ENCODE measurements at regions not wholly inside any gene's neighbourhood (a gene's known extent, or its start where the extent isn't known, plus 50 kb on each side); places are given as distances from the start of the nearest gene placed in this dataset.

DNA sequence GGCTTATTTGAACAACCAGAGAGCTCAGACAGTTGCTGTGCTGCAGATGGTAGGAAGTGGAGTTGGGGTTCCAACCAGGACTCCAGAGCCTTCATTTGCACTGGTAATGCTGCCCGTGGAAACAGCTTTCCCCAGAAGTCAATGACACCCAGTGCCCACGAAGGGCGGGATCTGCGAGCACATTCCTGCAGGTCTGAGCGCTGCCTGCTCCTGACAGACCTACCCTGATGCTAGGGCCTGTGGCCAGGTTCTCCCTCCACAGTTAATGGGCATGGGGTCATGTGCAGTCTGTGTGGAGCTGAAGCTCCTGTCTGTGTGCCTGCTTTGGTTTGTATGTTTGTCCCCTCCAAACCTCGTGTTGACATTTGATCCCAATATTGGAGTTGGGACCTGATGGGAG is 299.0 kb upstream of the HS6ST1 start:
- ChIA-PET CTCF (no interaction called here), POLR2A (interaction anchor here (0.6 kb wide), 1 partner anchor 1769 kb away, joined by 3 read pairs; no protein-coding TSS in a partner anchor)
- TF ChIP-seq, protein P1, sequence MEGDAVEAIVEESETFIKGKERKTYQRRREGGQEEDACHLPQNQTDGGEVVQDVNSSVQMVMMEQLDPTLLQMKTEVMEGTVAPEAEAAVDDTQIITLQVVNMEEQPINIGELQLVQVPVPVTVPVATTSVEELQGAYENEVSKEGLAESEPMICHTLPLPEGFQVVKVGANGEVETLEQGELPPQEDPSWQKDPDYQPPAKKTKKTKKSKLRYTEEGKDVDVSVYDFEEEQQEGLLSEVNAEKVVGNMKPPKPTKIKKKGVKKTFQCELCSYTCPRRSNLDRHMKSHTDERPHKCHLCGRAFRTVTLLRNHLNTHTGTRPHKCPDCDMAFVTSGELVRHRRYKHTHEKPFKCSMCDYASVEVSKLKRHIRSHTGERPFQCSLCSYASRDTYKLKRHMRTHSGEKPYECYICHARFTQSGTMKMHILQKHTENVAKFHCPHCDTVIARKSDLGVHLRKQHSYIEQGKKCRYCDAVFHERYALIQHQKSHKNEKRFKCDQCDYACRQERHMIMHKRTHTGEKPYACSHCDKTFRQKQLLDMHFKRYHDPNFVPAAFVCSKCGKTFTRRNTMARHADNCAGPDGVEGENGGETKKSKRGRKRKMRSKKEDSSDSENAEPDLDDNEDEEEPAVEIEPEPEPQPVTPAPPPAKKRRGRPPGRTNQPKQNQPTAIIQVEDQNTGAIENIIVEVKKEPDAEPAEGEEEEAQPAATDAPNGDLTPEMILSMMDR (IDR thresholded peaks at IDR 0.05; ENCODE audit: low read depth, low read length): no peak
- no peak overlapping the region for H3K27ac ChIP-seq (ENCODE audit: low read depth, low read length)
- no peak overlapping the region for H3K4me3 ChIP-seq (ENCODE audit: low read depth, low read length)
- no peaks in the 10 kb centered on the region for H3K27me3 ChIP-seq (ENCODE audit: control insufficient read depth, insufficient read depth, low read length)
- no peaks in the 10 kb centered on the region; the same call in none of the 2 replicates for H3K9me3 ChIP-seq (ENCODE audit: control insufficient read depth, insufficient read depth, low read length)
- DNase-seq (ENCODE audit: low read depth, low spot score): no peak

DNA sequence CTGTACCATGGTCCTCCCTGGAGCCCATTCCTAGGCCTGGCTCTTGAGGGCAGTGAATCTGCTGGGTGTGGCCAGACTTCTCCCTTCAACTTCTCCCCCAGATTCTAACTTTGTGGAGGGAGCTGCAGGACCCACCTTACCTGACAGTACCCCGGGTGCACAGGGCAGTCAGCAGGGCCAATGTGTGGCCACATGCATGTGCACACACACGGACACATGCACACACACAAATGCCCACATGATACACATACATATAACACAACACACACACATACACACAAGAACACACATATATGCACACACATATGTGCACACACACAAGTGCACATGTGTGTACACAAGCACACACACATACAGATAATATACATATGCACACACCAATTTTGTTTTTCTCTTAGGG is 300.0 kb upstream of the HS6ST1 start:
- TF ChIP-seq, protein P1 (IDR thresholded peaks at IDR 0.05; ENCODE audit: low read depth, low read length): no peak
- ChIA-PET CTCF (no interaction called here), POLR2A (no interaction called here)
- Histone ChIP-seq H3K4me3 (ENCODE audit: low read depth, low read length) (no peak overlapping the region), H3K27ac (ENCODE audit: low read depth, low read length) (no peak overlapping the region), H3K9me3 (ENCODE audit: control insufficient read depth, insufficient read depth, low read length) (no peaks in the 10 kb centered on the region; the same call in none of the 2 replicates), H3K27me3 (ENCODE audit: control insufficient read depth, insufficient read depth, low read length) (no peaks in the 10 kb centered on the region)
- DNase-seq (ENCODE audit: low read depth, low spot score): no peak

DNA sequence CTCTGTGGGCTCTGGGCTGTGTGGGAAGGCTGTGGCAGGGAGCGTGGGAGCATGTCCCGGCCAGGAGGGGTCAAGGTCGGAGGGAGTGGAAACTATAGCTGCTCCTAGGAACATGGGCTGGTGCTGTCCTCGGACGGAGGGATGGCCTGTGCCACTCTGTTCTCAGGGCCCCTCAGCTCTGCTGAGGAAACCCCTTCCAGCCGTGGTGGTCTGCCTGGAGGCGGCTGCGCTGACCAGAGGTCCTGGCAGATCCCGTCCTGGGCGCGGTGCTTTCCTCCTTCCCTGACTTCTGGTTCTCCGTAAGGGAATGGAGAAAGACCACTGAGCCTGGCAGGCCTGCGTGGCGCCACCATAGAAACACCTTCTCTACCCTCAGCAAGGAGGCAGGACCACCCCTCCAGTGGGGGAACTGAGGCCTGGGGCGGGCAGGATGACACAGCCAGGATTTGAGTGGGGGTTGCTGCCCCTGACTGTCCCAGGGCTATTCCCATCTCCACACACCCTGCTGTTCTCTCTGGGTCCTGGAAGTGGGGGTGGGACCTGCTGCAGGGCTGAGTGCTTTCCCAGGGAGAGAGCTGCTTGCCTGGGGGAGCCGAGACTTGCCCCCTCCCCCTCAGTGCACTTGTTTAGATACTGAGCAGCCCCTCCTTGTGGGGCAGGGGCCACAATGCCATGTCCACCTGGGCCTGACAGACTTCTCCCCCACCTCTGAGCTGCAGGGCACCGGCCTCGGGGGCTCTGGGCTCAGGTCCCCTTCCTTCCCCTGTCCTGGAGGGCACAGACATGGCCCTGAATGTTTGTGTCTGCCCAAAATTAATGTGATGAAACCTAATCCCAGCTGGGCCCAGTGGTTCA is 301.0 kb upstream of the HS6ST1 start:
- Histone ChIP-seq H3K4me3 (ENCODE audit: low read depth, low read length) (no peak overlapping the region), H3K27me3 (ENCODE audit: control insufficient read depth, insufficient read depth, low read length) (no peaks in the 10 kb centered on the region), H3K9me3 (ENCODE audit: control insufficient read depth, insufficient read depth, low read length) (no peaks in the 10 kb centered on the region; the same call in 1 of the 2 replicates), H3K27ac (ENCODE audit: low read depth, low read length) (no peak overlapping the region)
- no peak for DNase-seq (ENCODE audit: low read depth, low spot score)
- POLR2A ChIA-PET: no interaction called here
- CTCF ChIA-PET: no interaction called here
- TF ChIP-seq, protein P1 (IDR thresholded peaks at IDR 0.05; ENCODE audit: low read depth, low read length): no peak

DNA sequence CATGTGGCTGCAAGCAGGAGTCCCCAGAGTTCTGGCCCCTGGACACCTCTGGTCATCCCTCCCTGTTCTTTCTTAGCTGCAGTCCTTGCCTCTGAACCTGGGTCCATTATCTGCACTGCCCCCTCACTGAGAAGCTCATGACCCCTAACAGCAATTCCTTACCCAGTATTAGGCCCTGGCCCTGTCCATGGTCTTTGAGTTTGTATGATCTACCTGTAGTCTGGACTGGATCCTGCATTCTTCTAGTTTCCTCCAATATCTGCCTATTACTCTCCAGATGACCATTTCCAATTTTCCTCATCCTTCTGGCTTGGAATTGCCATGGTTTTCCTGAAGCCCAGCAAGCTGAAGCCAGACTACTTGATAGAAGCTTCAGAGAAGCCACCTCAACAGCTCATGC is 302.4 kb upstream of the HS6ST1 start:
- no peak overlapping the region for H3K27ac ChIP-seq (ENCODE audit: low read depth, low read length)
- CTCF ChIA-PET: no interaction called here
- DNase-seq (ENCODE audit: low read depth, low spot score): no peak
- TF ChIP-seq, protein P1 (IDR thresholded peaks at IDR 0.05; ENCODE audit: low read depth, low read length): no peak
- no peaks in the 10 kb centered on the region; the same call in 1 of the 2 replicates for H3K9me3 ChIP-seq (ENCODE audit: control insufficient read depth, insufficient read depth, low read length)
- H3K27me3 ChIP-seq (ENCODE audit: control insufficient read depth, insufficient read depth, low read length): no peaks in the 10 kb centered on the region
- no peak overlapping the region for H3K4me3 ChIP-seq (ENCODE audit: low read depth, low read length)
- POLR2A ChIA-PET: no interaction called here

DNA sequence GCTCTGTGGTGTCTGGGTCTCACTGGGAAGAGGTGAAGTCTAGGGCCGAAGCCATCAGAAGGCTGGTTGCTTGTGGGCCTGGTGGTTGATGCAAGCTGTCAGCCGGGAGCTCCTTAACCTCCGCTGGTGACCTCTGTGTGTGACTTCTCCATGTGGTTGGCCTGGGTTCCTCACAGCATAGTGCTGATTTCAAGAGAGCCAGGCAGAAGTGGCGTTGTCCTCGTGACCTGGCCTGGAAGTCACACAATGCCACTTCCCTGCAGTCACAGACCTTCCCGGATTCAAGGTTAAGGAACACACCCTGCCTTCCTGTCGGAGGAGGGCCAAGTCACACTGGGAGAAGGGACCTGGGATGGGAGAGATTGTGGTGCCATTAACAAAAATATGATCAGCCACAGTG is 303.7 kb upstream of the HS6ST1 start:
- POLR2A ChIA-PET: no interaction called here
- no peak for DNase-seq (ENCODE audit: low read depth, low spot score)

More for the DNA sequence above, 303.7 kb upstream of the HS6ST1 start:
- H3K27ac ChIP-seq (ENCODE audit: low read depth, low read length): no peak overlapping the region
- H3K9me3 ChIP-seq (ENCODE audit: control insufficient read depth, insufficient read depth, low read length): no peaks in the 10 kb centered on the region; the same call in 1 of the 2 replicates
- no peak overlapping the region for H3K4me3 ChIP-seq (ENCODE audit: low read depth, low read length)
- TF ChIP-seq, protein P1 (IDR thresholded peaks at IDR 0.05; ENCODE audit: low read depth, low read length): no peak
- H3K27me3 ChIP-seq (ENCODE audit: control insufficient read depth, insufficient read depth, low read length): no peaks in the 10 kb centered on the region
- CTCF ChIA-PET: no interaction called here

All from AG04450 (cell line).